GM19351 (cell line): ENCODE measurements at regions not wholly inside any gene's neighbourhood (a gene's known extent, or its start where the extent isn't known, plus 50 kb on each side); places are given as distances from the start of the nearest gene placed in this dataset.

Experiments used
- ATAC-seq: cut with Tn5 transposase; IDR thresholded peaks from one replicate; pipeline ENCODE4 v1.9.1; 2021; ENCODE audit warnings: mild to moderate bottlenecking, moderate library complexity; ENCODE audit not compliant: unreplicated experiment

GRCh38 chr12:78764913-78765312 lies 99.7 kb upstream of the SYT1 start:
- ATAC-seq, result no peak

- no peak for ATAC-seq
Measured at GRCh38 chr12:78767264-78767981, 97.2 kb upstream of the SYT1 start.

- ATAC-seq, result no peak
Measured at GRCh38 chr12:78778339-78778738, 86.2 kb upstream of the SYT1 start.

GRCh38 chr12:78787576-78787975 lies 77.0 kb upstream of the SYT1 start:
- ATAC-seq, result no peak

GRCh38 chr12:78790148-78790547 lies 74.4 kb upstream of the SYT1 start:
- ATAC-seq, result no peak

- ATAC-seq, result no peak
Measured at GRCh38 chr12:78792052-78792698, 72.4 kb upstream of the SYT1 start.

- no peak for ATAC-seq
Measured at GRCh38 chr12:78793491-78793890, 71.1 kb upstream of the SYT1 start.

- ATAC-seq, result no peak
Measured at GRCh38 chr12:78793982-78794381, 70.6 kb upstream of the SYT1 start.

- no peak for ATAC-seq
Measured at GRCh38 chr12:78795934-78796445, 68.6 kb upstream of the SYT1 start.

- no peak for ATAC-seq
Measured at GRCh38 chr12:78797196-78797931, 67.2 kb upstream of the SYT1 start.

GRCh38 chr12:78799649-78800048 lies 64.9 kb upstream of the SYT1 start:
- ATAC-seq, result no peak

- ATAC-seq, result no peak
Measured at GRCh38 chr12:78802593-78802992, 62.0 kb upstream of the SYT1 start.

- no peak for ATAC-seq
Measured at GRCh38 chr12:78804262-78804661, 60.3 kb upstream of the SYT1 start.
